AG20443 (cell line): ENCODE measurements at regions not wholly inside any gene's neighbourhood (a gene's known extent, or its start where the extent isn't known, plus 50 kb on each side); places are given as distances from the start of the nearest gene placed in this dataset.
A peak's percentile ranks its signal among the peaks of the same experiment; 100 is the strongest.

Source experiments
- DNase-seq: peaks from one replicate; pipeline ENCODE4 v3.0.0; 2012; ENCODE audit warnings: low spot score, mixed read lengths

GRCh38 chr3:98994128-98994762 is 92.8 kb upstream of the DCBLD2 start:
- DNase-seq = peak; percentile 28

GRCh38 chr3:98991393-98991792 is 89.9 kb upstream of the DCBLD2 start:
- DNase-seq = peak; percentile 18

- DNase-seq = no peak
These were observed 89.2 kb upstream of the DCBLD2 start for GRCh38 chr3:98990657-98991056.

GRCh38 chr3:98986073-98986472 is 84.6 kb upstream of the DCBLD2 start:
- peak; percentile 60 for DNase-seq

GRCh38 chr3:98985431-98985830 is 83.9 kb upstream of the DCBLD2 start:
- DNase-seq = no peak

- no peak for DNase-seq
These were observed 82.5 kb upstream of the DCBLD2 start for GRCh38 chr3:98984024-98984423.

- DNase-seq = no peak
These were observed 80.9 kb upstream of the DCBLD2 start for GRCh38 chr3:98982351-98982750.

GRCh38 chr3:98980915-98981596 is 79.6 kb upstream of the DCBLD2 start:
- DNase-seq = peak; percentile 54

- no peak for DNase-seq
These were observed 77.8 kb upstream of the DCBLD2 start for GRCh38 chr3:98979296-98979695.

- DNase-seq = no peak
These were observed 76.7 kb upstream of the DCBLD2 start for GRCh38 chr3:98978068-98978811.

GRCh38 chr3:98977520-98977919 is 76.0 kb upstream of the DCBLD2 start:
- peak; percentile 49 for DNase-seq

- no peak for DNase-seq
These were observed 72.9 kb upstream of the DCBLD2 start for GRCh38 chr3:98974442-98974841.

- no peak for DNase-seq
These were observed 71.2 kb upstream of the DCBLD2 start for GRCh38 chr3:98972720-98973119.

GRCh38 chr3:98972155-98972554 is 70.7 kb upstream of the DCBLD2 start:
- DNase-seq = peak; percentile 57

- peak; percentile 11 for DNase-seq
These were observed 69.7 kb upstream of the DCBLD2 start for GRCh38 chr3:98971169-98971681.

GRCh38 chr3:98969295-98969694 is 67.8 kb upstream of the DCBLD2 start:
- no peak for DNase-seq

- no peak for DNase-seq
These were observed 67.3 kb upstream of the DCBLD2 start for GRCh38 chr3:98968824-98969223.

- DNase-seq = no peak
These were observed 66.9 kb upstream of the DCBLD2 start for GRCh38 chr3:98968347-98968746.

- no peak for DNase-seq
These were observed 66.3 kb upstream of the DCBLD2 start for GRCh38 chr3:98967758-98968157.

GRCh38 chr3:98966862-98967546 is 65.5 kb upstream of the DCBLD2 start:
- peak; percentile 14 for DNase-seq

- no peak for DNase-seq
These were observed 64.9 kb upstream of the DCBLD2 start for GRCh38 chr3:98966434-98966833.

GRCh38 chr3:98964784-98965183 is 63.3 kb upstream of the DCBLD2 start:
- DNase-seq = no peak
